KMS-11 (cell line): ENCODE measurements at regions not wholly inside any gene's neighbourhood (a gene's known extent, or its start where the extent isn't known, plus 50 kb on each side); places are given as distances from the start of the nearest gene placed in this dataset.

ENCODE experiments used
- H2AFZ ChIP-seq: fragments of 200-600 bp; sonication (generic); 2 replicates; pipeline ENCODE4 v1.6.1; 2016; ENCODE audit warnings: antibody characterized with exemption, mixed run types, low read depth
- H3K27ac ChIP-seq: fragments of 200-600 bp; sonication (generic); 2 replicates; pipeline ENCODE4 v1.6.1; 2016; ENCODE audit warnings: mild to moderate bottlenecking, mixed run types
- H3K27me3 ChIP-seq: fragments of 200-600 bp; sonication (generic); 2 replicates; pipeline ENCODE4 v1.6.1; 2017; ENCODE audit warnings: mild to moderate bottlenecking, low read depth, mixed run types, moderate library complexity; ENCODE audit not compliant: insufficient read depth
- H3K36me3 ChIP-seq: fragments of 200-600 bp; sonication (generic); 2 replicates; pipeline ENCODE4 v1.6.1; 2017; ENCODE audit warnings: mild to moderate bottlenecking, mixed run types; ENCODE audit not compliant: insufficient read depth
- H3K4me1 ChIP-seq: fragments of 200-600 bp; sonication (generic); 2 replicates; pipeline ENCODE4 v1.6.1; 2016; ENCODE audit warnings: mild to moderate bottlenecking, low read depth, mixed run types; ENCODE audit not compliant: poor library complexity, severe bottlenecking
- H3K4me2 ChIP-seq: fragments of 200-600 bp; sonication (generic); 2 replicates; pipeline ENCODE4 v1.7.0; 2016; ENCODE audit warnings: mild to moderate bottlenecking, mixed run types
- H3K4me3 ChIP-seq: fragments of 200-600 bp; sonication (generic); IDR thresholded peaks from 2 replicates; pipeline ENCODE4 v1.6.1; 2017; ENCODE audit warnings: low read depth, low read length, mixed read lengths; ENCODE audit not compliant: insufficient read depth
- H3K79me2 ChIP-seq: fragments of 200-600 bp; sonication (generic); 2 replicates; pipeline ENCODE4 v1.6.1; 2016; ENCODE audit warnings: low read depth, mixed run types; ENCODE audit not compliant: insufficient read depth
- H3K9ac ChIP-seq: fragments of 200-600 bp; sonication (generic); 2 replicates; pipeline ENCODE4 v1.6.1; 2016; ENCODE audit warnings: mild to moderate bottlenecking, mixed run types
- H4K20me1 ChIP-seq: fragments of 200-600 bp; sonication (generic); 2 replicates; pipeline ENCODE4 v1.6.1; 2016; ENCODE audit warnings: mild to moderate bottlenecking, mixed run types; ENCODE audit not compliant: insufficient read depth
- CTCF ChIP-seq: fragments of 200-600 bp; sonication (generic); conservative IDR thresholded peaks from 2 replicates; pipeline ENCODE4 v1.6.1; 2017; ENCODE audit warnings: low read depth, mild to moderate bottlenecking, antibody characterized with exemption, low read length, moderate library complexity, mixed read lengths

- Histone ChIP-seq H3K4me1 (no peaks in the 10 kb centered on the region), H3K79me2 (no peaks in the 10 kb centered on the region), H3K4me2 (no peak overlapping the region), H4K20me1 (no peaks in the 10 kb centered on the region), H3K27ac (no peak overlapping the region), H3K4me3 (no peak overlapping the region), H2AFZ (no peak overlapping the region), H3K36me3 (no peaks in the 10 kb centered on the region), H3K27me3 (no peaks in the 10 kb centered on the region), H3K9ac (no peak overlapping the region)
- no peak for TF ChIP-seq CTCF
Observed at GRCh38 chr7:136079066-136079465, 101.9 kb upstream of the MTPN start.

- H3K79me2 ChIP-seq: no peaks in the 10 kb centered on the region
Observed at GRCh38 chr7:136078630-136079029, 101.5 kb upstream of the MTPN start.

GRCh38 chr7:136076954-136077353 lies 99.8 kb upstream of the MTPN start:
- H3K9ac ChIP-seq: no peak overlapping the region
- no peak overlapping the region for H3K4me2 ChIP-seq
- H3K27me3 ChIP-seq: no peaks in the 10 kb centered on the region
- no peaks in the 10 kb centered on the region for H3K36me3 ChIP-seq
- H3K4me3 ChIP-seq: no peak overlapping the region
- no peaks in the 10 kb centered on the region for H4K20me1 ChIP-seq
- no peak overlapping the region for H2AFZ ChIP-seq
- no peaks in the 10 kb centered on the region for H3K4me1 ChIP-seq
- no peaks in the 10 kb centered on the region for H3K79me2 ChIP-seq
- no peak overlapping the region for H3K27ac ChIP-seq
- TF ChIP-seq CTCF: no peak

More at GRCh38 chr7:136078630-136079029, 101.5 kb upstream of the MTPN start:
- H2AFZ ChIP-seq: no peak overlapping the region
- H3K4me1 ChIP-seq: no peaks in the 10 kb centered on the region
- no peaks in the 10 kb centered on the region for H4K20me1 ChIP-seq
- no peak overlapping the region for H3K27ac ChIP-seq
- H3K27me3 ChIP-seq: no peaks in the 10 kb centered on the region
- no peak overlapping the region for H3K4me3 ChIP-seq
- H3K9ac ChIP-seq: no peak overlapping the region
- no peak overlapping the region for H3K4me2 ChIP-seq
- no peaks in the 10 kb centered on the region for H3K36me3 ChIP-seq
- TF ChIP-seq CTCF: no peak

- Histone ChIP-seq H3K4me2 (no peak overlapping the region), H3K79me2 (no peaks in the 10 kb centered on the region), H3K4me3 (no peak overlapping the region), H3K4me1 (no peaks in the 10 kb centered on the region), H3K36me3 (no peaks in the 10 kb centered on the region), H3K9ac (no peak overlapping the region), H3K27ac (no peak overlapping the region), H2AFZ (no peak overlapping the region), H3K27me3 (no peaks in the 10 kb centered on the region), H4K20me1 (no peaks in the 10 kb centered on the region)
- TF ChIP-seq CTCF: no peak
Observed at GRCh38 chr7:136074843-136075242, 97.7 kb upstream of the MTPN start.
